WTC11 (cell line): ENCODE measurements at regions not wholly inside any gene's neighbourhood (a gene's known extent, or its start where the extent isn't known, plus 50 kb on each side); places are given as distances from the start of the nearest gene placed in this dataset.

Experiments
- ATF1 ChIP-seq: sonication (generic); formaldehyde crosslinking; IDR thresholded peaks from 2 replicates; pipeline ENCODE4 v1.8.1; 2023; ENCODE audit warnings: mild to moderate bottlenecking, moderate library complexity, missing genetic modification reagents
- CREM ChIP-seq: sonication (generic); formaldehyde crosslinking; IDR thresholded peaks from 2 replicates; pipeline ENCODE4 v1.8.1; 2022; ENCODE audit warnings: mild to moderate bottlenecking, missing genetic modification reagents, moderate library complexity
- GABPB1 ChIP-seq: sonication (generic); formaldehyde crosslinking; IDR thresholded peaks from 2 replicates; pipeline ENCODE4 v1.8.1; 2023; ENCODE audit warnings: mild to moderate bottlenecking, missing genetic modification reagents
- JAZF1 ChIP-seq: fragments of 250-450 bp; sonication (Bioruptor Pico); IDR thresholded peaks from 2 replicates; pipeline ENCODE4 v1.9.0; 2021; ENCODE audit warnings: moderate library complexity, mild to moderate bottlenecking, inconsistent platforms
- NFYB ChIP-seq: sonication (generic); formaldehyde crosslinking; conservative IDR thresholded peaks from 2 replicates; pipeline ENCODE4 v1.8.0; 2022; ENCODE audit warnings: low read depth, missing genetic modification reagents
- NR1H2 ChIP-seq: sonication (generic); formaldehyde crosslinking; IDR thresholded peaks from 2 replicates; pipeline ENCODE4 v1.9.0; 2021; ENCODE audit warnings: mild to moderate bottlenecking, moderate library complexity, missing genetic modification reagents
- NR2C2 ChIP-seq: sonication (generic); formaldehyde crosslinking; IDR thresholded peaks from 2 replicates; pipeline ENCODE4 v1.8.0; 2022; ENCODE audit warnings: mild to moderate bottlenecking, missing genetic modification reagents
- NR3C1 ChIP-seq: sonication (generic); formaldehyde crosslinking; conservative IDR thresholded peaks from 2 replicates; pipeline ENCODE4 v1.8.1; 2023; ENCODE audit warnings: low read depth, mild to moderate bottlenecking, missing genetic modification reagents
- RELA ChIP-seq: sonication (generic); formaldehyde crosslinking; IDR thresholded peaks from 2 replicates; pipeline ENCODE4 v1.8.1; 2022; ENCODE audit warnings: missing genetic modification reagents, mild to moderate bottlenecking, borderline replicate concordance
- ZNF416 ChIP-seq: fragments of 250-450 bp; sonication (Bioruptor Pico); IDR thresholded peaks from 2 replicates; pipeline ENCODE4 v1.9.0; 2021; ENCODE audit warnings: mild to moderate bottlenecking, inconsistent platforms
- ZNF671 ChIP-seq: fragments of 250-450 bp; sonication (Bioruptor Pico); IDR thresholded peaks from 2 replicates; pipeline ENCODE4 v1.8.0; 2021; ENCODE audit warnings: mild to moderate bottlenecking
- TF ChIP-seq, protein P1 (sequence below): fragments of 200-600 bp; IDR thresholded peaks from 2 replicates; pipeline ENCODE4 v1.8.0; 2022; ENCODE audit warnings: antibody characterized with exemption
- TF ChIP-seq, protein P2 (sequence below): sonication (generic); formaldehyde crosslinking; IDR thresholded peaks from 2 replicates; pipeline ENCODE4 v1.8.0; 2022; ENCODE audit warnings: mild to moderate bottlenecking, missing genetic modification reagents
- TF ChIP-seq, protein P3 (sequence below): sonication (generic); formaldehyde crosslinking; IDR thresholded peaks from 2 replicates; pipeline ENCODE4 v1.8.0; 2023; ENCODE audit warnings: missing genetic modification reagents

DNA sequence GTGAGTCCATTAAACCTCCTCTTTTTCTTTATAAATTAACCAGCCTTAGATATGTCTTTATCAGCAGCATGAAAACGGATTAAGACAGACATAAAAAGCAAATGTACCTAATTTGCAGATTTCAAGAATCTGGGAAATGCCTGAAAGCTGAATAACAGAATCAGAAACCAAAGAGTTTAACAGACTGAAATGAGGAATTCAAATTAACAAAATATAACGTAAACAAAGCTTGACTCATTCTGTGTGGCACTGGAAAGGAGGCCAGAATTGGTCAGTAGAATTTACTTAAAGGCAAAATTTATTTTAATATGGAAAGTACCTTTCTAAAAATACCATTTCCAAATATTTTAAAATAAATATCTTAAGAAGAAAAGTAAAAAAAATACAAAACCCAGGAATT lies 540.6 kb upstream of the HTR2A start:
- TF ChIP-seq, protein P1, sequence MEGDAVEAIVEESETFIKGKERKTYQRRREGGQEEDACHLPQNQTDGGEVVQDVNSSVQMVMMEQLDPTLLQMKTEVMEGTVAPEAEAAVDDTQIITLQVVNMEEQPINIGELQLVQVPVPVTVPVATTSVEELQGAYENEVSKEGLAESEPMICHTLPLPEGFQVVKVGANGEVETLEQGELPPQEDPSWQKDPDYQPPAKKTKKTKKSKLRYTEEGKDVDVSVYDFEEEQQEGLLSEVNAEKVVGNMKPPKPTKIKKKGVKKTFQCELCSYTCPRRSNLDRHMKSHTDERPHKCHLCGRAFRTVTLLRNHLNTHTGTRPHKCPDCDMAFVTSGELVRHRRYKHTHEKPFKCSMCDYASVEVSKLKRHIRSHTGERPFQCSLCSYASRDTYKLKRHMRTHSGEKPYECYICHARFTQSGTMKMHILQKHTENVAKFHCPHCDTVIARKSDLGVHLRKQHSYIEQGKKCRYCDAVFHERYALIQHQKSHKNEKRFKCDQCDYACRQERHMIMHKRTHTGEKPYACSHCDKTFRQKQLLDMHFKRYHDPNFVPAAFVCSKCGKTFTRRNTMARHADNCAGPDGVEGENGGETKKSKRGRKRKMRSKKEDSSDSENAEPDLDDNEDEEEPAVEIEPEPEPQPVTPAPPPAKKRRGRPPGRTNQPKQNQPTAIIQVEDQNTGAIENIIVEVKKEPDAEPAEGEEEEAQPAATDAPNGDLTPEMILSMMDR = no peak
- TF ChIP-seq, protein P2, sequence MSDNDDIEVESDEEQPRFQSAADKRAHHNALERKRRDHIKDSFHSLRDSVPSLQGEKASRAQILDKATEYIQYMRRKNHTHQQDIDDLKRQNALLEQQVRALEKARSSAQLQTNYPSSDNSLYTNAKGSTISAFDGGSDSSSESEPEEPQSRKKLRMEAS = no peak
- TF ChIP-seq ZNF671 (CRISPR knock-in tag) (no peak), ATF1 (CRISPR knock-in tag) (no peak), JAZF1 (CRISPR knock-in tag) (no peak), NFYB (CRISPR knock-in tag) (no peak), RELA (no peak), NR3C1 (CRISPR knock-in tag) (no peak), NR2C2 (CRISPR knock-in tag) (no peak), GABPB1 (CRISPR knock-in tag) (no peak), ZNF416 (CRISPR knock-in tag) (no peak), CREM (CRISPR knock-in tag) (no peak), NR1H2 (no peak)
- TF ChIP-seq, protein P3, sequence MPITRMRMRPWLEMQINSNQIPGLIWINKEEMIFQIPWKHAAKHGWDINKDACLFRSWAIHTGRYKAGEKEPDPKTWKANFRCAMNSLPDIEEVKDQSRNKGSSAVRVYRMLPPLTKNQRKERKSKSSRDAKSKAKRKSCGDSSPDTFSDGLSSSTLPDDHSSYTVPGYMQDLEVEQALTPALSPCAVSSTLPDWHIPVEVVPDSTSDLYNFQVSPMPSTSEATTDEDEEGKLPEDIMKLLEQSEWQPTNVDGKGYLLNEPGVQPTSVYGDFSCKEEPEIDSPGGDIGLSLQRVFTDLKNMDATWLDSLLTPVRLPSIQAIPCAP (CRISPR knock-in tag) = no peak
